ENCODE measurements at regions not wholly inside any gene's neighbourhood (a gene's known extent, or its start where the extent isn't known, plus 50 kb on each side); places are given as distances from the start of the nearest gene placed in this dataset.
A peak's percentile ranks its signal among the peaks of the same experiment; 100 is the strongest.

DNA sequence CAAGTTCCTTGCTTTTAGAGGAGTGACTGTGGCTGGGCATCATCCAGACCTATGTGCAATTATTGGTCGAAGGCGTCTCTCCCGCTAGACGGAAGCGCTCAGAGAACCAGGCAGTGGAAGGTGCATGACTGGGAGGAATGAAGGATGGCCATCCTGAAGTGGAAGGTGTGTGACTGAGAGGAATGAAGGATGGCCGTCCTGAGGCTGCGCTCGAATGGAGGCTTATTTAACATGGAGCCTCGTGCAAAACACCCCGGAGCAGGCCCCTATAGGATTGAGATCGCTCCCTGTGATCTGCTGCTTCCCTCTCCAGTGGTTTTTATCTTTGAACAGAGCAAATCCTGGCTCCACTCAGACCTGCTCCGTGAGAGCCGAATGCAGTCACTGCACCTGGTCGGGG is 140.2 kb upstream of the ID2 start:
- peaks cover 0 to 30% (median 14%) of the 10 kb centered on the region in 4 donors for H3K4me1 ChIP-seq
- intact Hi-C loops (cut with DNase I) = no loop called here
- no peak for TF ChIP-seq POLR2A (IDR thresholded peaks at IDR 0.05)
- no peak for TF ChIP-seq POLR2AphosphoS5 (IDR thresholded peaks at IDR 0.05)
- H3K27me3 ChIP-seq = no peaks in the 10 kb centered on the region
- no peak overlapping the region for H3K4me3 ChIP-seq
- no peak overlapping the region for H3K27ac ChIP-seq
- no peak for DNase-seq
- 97 to 98% methylated on average over 14 of the region's 14 CpGs for WGBS, 2 donors
- H3K36me3 ChIP-seq = no peaks in the 10 kb centered on the region
- H3K9me3 ChIP-seq = no peaks in the 10 kb centered on the region

DNA sequence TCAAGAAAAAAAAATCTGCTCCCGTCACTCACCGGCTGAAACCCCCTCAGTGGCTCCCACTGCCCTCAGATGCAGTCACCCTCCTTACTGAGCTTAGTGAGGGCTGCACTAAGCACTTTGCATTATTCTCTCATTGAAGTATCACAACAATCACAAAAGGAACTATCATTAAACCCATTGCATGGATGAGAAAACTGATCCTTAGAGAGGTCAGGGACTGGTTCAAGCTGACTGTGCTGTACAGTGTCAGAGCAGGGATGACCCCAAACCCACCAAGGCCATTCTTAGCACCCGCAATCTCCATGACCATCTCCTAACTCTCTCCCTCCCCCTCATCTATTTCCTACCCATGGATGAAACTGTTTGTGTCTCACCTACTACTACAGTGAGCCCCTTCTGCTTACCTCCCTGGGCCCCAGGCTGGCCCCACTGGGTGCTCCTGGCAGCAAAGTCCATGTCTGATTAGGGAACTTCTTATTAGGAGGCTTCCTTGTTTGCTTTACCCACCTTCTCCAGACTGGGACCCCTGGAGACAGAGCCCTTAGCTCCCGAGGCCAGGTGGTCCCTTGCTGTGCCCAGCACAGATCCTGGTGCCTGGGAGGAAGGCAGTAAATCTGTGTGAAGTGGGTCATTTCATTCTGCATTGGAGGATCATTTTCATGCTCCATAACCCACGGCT is 139.3 kb upstream of the ID2 start:
- TF ChIP-seq, protein P1, sequence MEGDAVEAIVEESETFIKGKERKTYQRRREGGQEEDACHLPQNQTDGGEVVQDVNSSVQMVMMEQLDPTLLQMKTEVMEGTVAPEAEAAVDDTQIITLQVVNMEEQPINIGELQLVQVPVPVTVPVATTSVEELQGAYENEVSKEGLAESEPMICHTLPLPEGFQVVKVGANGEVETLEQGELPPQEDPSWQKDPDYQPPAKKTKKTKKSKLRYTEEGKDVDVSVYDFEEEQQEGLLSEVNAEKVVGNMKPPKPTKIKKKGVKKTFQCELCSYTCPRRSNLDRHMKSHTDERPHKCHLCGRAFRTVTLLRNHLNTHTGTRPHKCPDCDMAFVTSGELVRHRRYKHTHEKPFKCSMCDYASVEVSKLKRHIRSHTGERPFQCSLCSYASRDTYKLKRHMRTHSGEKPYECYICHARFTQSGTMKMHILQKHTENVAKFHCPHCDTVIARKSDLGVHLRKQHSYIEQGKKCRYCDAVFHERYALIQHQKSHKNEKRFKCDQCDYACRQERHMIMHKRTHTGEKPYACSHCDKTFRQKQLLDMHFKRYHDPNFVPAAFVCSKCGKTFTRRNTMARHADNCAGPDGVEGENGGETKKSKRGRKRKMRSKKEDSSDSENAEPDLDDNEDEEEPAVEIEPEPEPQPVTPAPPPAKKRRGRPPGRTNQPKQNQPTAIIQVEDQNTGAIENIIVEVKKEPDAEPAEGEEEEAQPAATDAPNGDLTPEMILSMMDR (IDR thresholded peaks at IDR 0.05) = no peak
- TF ChIP-seq POLR2AphosphoS5 (IDR thresholded peaks at IDR 0.05) (no peak), POLR2A (IDR thresholded peaks at IDR 0.05) (no peak), EP300 (IDR thresholded peaks at IDR 0.05) (no peak)
- Histone ChIP-seq H3K9me3 (no peaks in the 10 kb centered on the region), H3K27ac (peak overlapping the region in 3 of 4 donors; percentile 12 to 53 (median 49)), H3K36me3 (no peaks in the 10 kb centered on the region), H3K27me3 (no peaks in the 10 kb centered on the region), H3K4me1 (peaks cover 0 to 21% (median 6%) of the 10 kb centered on the region in 4 donors), H3K4me3 (no peak overlapping the region)
- intact Hi-C loops (cut with DNase I) = no loop called here
- DNase-seq = no peak
- 78 to 90% methylated on average over 5 of the region's 5 CpGs for WGBS, 2 donors

DNA sequence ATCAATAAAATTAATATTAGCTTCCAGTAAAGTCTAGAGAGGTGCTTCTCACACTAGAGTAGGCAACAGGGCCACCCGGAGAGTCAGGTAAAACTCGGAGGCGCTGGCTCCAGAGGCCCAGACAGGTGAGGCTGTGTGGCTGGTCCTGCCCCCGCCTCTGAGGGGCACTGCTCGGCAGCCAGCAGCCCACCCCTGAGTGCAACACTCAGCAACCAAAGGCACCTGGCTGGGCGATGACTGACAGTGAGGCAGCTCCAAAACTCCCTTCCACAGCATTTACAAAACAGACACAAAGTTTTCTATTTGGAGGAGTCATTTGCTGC is 138.8 kb upstream of the ID2 start:
- Histone ChIP-seq H3K27ac (peak overlapping the region in 3 of 4 donors; percentile 2 to 53 (median 49)), H3K4me1 (peaks cover 0 to 16% (median 4%) of the 10 kb centered on the region in 4 donors), H3K36me3 (no peaks in the 10 kb centered on the region), H3K9me3 (no peaks in the 10 kb centered on the region), H3K4me3 (no peak overlapping the region), H3K27me3 (no peaks in the 10 kb centered on the region)
- no peak for TF ChIP-seq EP300 (IDR thresholded peaks at IDR 0.05)
- TF ChIP-seq, protein P1 (IDR thresholded peaks at IDR 0.05) = no peak
- no peak for TF ChIP-seq POLR2AphosphoS5 (IDR thresholded peaks at IDR 0.05)
- TF ChIP-seq POLR2A (IDR thresholded peaks at IDR 0.05) = no peak
- 79 to 92% methylated on average over 6 of the region's 6 CpGs for WGBS, 2 donors
- DNase-seq = no peak
- intact Hi-C loops (cut with DNase I) = no loop called here

DNA sequence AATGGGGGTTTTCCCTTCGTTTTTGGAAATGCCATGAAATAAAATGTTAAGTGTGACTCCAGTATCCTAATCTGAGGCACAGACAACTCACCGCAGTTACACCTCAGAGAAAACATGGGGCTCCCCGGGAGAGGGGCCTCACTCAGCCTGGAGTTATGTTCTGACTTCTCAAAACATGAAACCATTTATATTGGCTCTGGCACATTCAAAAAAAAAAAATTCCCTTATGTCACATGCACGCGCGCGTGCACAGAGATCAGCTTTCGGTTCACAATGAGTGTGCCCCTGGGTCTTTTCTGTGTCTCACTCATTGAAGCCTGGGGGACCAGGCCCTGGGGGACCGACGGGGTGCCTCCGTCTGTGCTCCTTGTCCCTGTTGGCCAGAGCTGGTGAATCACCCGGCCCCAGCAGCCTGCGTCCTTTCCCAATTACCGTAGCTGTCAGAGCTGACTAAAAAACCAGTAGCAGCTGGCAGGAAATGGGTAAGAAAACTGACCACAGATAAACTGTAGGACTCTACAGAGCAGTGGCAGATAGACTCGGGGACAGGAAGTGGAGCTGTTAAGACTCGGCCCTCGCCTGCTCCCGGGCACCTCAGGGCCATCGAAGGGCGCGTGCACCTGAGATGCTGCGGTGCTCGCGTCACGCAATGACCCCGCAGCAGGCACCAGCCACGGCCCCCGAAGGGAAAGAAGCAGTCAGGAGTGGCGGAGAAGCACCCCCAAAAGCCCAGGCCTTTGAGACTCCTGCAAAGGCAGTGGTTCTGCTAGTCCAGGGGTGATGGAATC is 138.3 kb upstream of the ID2 start:
- H3K9me3 ChIP-seq = no peaks in the 10 kb centered on the region
- intact Hi-C loops (cut with DNase I) = no loop called here
- peaks cover 0 to 15% (median 4%) of the 10 kb centered on the region in 4 donors for H3K4me1 ChIP-seq
- DNase-seq = peak; percentile 82
- 49 to 77% methylated on average over 29 of the region's 29 CpGs for WGBS, 2 donors
- no peaks in the 10 kb centered on the region for H3K27me3 ChIP-seq
- H3K4me3 ChIP-seq = no peak overlapping the region
- H3K36me3 ChIP-seq = no peaks in the 10 kb centered on the region
- peak overlapping the region; percentile 2 to 53 (median 38) for H3K27ac ChIP-seq
- peak in 3 of 4 donors; percentile 20 to 68 (median 31) for TF ChIP-seq POLR2AphosphoS5 (IDR thresholded peaks at IDR 0.05)
- no peak for TF ChIP-seq POLR2A (IDR thresholded peaks at IDR 0.05)
- TF ChIP-seq, protein P1 (IDR thresholded peaks at IDR 0.05) = no peak
- TF ChIP-seq EP300 (IDR thresholded peaks at IDR 0.05) = peak in 1 of 4 donors; percentile 24

DNA sequence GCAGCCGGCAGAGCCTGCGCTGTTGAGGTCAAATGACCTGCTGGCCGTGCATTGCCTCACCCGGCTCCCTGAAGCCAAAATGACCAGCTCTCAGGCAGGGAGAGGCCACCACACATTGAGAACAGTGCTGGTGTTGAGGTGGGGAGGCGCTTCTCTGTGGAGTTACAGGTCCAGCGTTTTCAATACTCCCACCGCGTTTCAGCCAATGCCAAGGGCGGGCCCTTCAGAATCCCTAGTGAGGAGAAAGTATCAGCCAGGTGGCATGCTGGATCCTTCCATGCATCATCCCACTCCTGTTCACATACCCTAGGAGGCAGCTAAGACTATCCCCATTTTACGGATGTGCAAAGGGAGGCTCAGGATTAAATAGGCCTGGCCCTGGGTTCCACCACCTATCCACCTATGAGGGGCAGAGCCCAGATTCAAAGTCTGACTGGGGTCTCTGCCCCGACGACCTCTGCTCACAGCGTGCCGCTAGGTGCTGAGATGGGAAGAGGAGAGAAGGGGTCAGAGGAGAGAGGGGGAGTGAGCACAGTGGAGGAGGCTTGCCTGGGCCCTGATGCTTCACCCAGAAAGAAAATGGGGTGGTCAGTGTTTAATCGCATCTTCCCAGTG is 137.6 kb upstream of the ID2 start:
- intact Hi-C loops (cut with DNase I) = no loop called here
- Histone ChIP-seq H3K27ac (peak overlapping the region in 3 of 4 donors; percentile 2 to 53 (median 26)), H3K9me3 (no peaks in the 10 kb centered on the region), H3K27me3 (no peaks in the 10 kb centered on the region), H3K4me3 (no peak overlapping the region), H3K36me3 (no peaks in the 10 kb centered on the region), H3K4me1 (peaks cover 0 to 15% (median 4%) of the 10 kb centered on the region in 4 donors)
- TF ChIP-seq EP300 (IDR thresholded peaks at IDR 0.05) = no peak
- TF ChIP-seq, protein P1 (IDR thresholded peaks at IDR 0.05) = no peak
- 85% methylated on average over 15 of the region's 15 CpGs for WGBS, 2 donors
- no peak for DNase-seq
